NCI-H2107 treated with DMSO at 0.1 percent for 48 hours (cell line): ENCODE measurements at regions not wholly inside any gene's neighbourhood (a gene's known extent, or its start where the extent isn't known, plus 50 kb on each side); places are given as distances from the start of the nearest gene placed in this dataset.

Experiments used
- DNase-seq: peaks from one replicate; lab custom pipeline; 2025; ENCODE audit not compliant: unreplicated experiment; lab: John Stamatoyannopoulos, UW

DNA sequence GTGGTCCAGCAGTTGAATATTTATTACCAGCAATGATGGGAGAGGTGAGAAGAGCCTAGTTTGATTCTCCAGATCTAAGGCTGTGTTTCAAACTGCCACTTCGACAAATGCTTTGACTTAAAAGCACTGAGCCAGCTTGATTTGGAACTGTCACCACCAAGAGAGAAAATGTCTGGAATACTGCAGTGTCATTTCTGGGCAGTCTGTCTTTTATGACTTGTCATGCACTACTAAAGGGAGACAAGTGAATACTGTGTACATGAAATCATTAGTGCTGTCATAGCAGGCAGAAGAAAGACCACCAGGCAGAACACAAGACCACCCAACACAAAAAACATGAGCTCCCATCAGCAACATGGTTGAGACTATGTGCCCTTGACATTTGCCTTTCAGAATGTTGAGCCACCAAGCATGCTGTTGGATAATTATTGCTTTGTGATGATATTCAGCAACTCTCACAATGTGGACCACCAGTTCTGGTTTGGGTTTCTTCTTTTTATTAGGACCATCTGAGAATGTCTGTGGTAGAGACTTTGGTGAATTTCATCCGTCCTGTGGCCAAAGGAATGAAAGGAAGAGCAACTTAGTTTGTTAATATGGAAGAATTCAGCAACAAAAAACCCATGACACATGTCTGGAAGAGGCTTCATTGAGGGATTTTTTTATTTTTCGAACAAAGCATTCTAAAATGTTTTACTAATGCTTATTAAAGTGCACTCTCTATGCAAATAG is 125.8 kb downstream of the NTMT2 start:
- no peak for DNase-seq

GRCh38 chr1:170273291-170274130 is 127.8 kb downstream of the NTMT2 start:
- DNase-seq, result no peak

- DNase-seq, result no peak
Measured at GRCh38 chr1:170274131-170274501, 128.4 kb downstream of the NTMT2 start.

GRCh38 chr1:170277985-170278384 is 132.2 kb downstream of the NTMT2 start:
- no peak for DNase-seq

DNA sequence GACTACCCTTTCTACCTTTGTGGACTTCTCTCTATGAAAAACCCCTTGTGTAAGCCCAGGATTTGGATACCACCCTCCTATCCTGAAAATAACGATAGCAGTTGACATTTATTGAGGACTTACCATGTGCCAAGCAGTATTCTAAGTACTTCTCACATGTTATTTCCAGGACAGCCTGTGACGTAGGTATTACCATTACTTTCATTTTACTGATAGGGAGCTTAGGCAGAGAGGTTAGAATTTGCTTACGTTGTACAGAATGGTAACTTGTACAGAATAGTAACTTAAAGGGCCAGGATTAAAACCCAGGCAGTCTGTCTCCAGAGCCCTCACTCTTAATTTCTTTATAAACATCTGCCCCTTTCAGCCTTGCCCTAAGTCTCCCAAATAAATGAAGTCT is 138.3 kb downstream of the NTMT2 start:
- no peak for DNase-seq

DNA sequence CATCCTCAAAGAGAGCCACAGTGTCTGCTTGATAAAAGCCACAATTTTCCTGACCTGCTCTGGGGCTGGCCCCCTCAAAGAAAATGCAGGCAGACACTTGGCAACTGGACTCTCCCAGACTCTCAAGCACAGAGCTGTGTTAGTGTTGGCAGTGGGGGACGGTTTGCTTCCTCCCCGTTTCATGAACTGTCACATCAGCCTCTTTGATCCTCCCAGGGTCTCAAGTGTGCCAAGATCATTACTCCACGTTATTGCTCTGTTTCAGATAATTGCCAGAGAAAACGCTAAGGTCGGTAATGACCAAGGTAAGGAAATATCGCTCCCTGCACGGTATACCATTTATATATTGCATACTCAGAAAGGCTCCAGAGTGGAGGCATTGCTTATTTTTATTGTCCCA is 138.8 kb downstream of the NTMT2 start:
- no peak for DNase-seq

DNA sequence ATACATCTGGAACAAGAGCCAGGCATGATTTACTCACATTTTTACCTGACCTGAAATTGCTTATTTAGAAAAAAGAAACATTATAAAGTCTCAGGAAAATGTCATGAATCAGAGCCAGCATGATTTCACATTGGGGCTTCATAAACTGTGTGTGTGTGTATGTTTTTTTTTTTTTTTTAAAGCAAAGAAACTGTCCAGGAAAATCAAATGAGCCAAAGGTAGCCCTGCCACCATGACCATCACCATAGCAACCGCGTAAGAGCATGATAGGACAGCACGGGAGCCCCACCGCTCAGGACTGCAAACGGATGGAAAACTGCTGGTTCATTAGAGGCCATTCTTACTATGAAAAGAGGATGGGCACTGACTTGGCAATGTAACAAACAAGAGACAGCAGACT is 139.2 kb downstream of the NTMT2 start:
- no peak for DNase-seq

- no peak for DNase-seq
Measured at GRCh38 chr1:170288155-170288554, 142.4 kb downstream of the NTMT2 start.

DNA sequence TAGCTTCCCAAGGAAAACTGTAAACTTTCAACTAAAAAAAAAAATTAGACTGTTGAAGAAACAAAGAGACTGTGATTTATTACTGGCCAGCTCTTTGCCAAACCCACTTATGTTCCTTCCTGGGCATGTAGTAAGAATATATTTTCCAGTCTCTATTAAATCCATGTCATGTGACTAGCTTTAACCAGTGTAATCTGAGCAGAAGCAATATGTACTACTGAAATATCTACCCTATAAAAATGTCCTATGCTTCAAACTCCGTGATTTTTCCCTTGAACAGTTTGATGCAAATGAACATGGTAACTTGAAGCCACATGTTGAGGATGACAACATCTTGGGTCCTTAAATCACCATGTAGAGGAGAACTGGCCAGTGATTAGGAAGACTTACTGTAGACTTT is 144.5 kb downstream of the NTMT2 start:
- no peak for DNase-seq

DNA sequence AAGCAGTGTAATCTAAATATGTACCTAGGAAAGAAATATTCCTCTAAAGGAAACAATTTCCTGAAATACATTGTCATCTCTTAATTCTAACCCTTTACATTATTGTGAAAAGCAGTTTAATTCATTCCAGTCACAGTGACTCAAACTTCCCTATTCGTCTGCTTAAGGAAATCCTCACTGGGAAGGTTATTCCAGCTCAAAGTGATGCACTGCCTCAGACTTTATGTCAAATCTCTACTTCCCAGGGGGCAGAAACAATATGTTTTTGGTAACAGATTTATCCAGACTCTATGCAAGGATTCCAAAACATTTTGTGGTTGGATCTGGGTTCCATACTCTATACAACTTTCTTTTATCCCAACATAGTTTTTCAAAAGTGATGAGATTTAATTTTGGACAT is 145.2 kb downstream of the NTMT2 start:
- DNase-seq, result no peak

DNA sequence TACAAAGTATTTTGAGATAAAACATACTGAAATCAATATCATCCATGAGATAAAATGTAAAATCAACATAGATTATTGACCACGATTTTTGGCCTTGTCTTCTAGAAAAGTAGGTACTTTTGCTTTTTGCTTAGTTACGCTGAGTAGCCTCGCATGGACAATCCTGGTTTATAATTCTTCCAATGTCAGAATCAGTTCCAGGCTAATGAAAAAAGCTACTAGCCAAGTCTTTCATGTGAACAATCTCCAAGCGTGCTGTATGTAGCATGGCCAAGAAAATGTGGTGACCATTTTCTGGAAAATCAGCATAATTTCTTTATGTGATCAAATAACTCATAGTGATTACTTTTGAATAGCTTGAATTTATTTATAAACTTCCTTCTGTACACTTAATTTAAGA is 145.8 kb downstream of the NTMT2 start:
- no peak for DNase-seq

GRCh38 chr1:170296211-170296610 is 150.5 kb downstream of the NTMT2 start:
- DNase-seq, result no peak

- no peak for DNase-seq
Measured at GRCh38 chr1:170296642-170297041, 150.9 kb downstream of the NTMT2 start.

GRCh38 chr1:170301596-170301995 is 155.8 kb downstream of the NTMT2 start:
- no peak for DNase-seq

DNA sequence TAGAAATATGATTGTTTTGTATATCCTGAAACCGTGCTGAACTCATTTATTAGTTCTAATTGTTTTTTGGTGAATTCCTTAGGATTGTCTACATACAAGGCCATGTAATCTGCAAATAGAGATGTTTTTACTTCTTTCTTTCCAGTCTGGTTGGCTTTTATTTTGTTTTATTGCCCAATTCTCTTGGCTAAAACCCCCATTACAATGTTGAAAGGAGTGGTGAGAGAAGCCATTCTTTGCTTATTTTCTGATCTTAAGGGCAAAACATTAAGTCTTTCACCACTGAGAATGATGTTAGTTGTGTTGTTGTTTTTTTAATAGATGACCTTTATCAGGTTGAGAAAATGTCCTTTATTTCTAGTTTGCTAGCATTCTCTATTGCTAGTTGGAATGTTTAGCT is 157.3 kb downstream of the NTMT2 start:
- DNase-seq, result no peak

DNA sequence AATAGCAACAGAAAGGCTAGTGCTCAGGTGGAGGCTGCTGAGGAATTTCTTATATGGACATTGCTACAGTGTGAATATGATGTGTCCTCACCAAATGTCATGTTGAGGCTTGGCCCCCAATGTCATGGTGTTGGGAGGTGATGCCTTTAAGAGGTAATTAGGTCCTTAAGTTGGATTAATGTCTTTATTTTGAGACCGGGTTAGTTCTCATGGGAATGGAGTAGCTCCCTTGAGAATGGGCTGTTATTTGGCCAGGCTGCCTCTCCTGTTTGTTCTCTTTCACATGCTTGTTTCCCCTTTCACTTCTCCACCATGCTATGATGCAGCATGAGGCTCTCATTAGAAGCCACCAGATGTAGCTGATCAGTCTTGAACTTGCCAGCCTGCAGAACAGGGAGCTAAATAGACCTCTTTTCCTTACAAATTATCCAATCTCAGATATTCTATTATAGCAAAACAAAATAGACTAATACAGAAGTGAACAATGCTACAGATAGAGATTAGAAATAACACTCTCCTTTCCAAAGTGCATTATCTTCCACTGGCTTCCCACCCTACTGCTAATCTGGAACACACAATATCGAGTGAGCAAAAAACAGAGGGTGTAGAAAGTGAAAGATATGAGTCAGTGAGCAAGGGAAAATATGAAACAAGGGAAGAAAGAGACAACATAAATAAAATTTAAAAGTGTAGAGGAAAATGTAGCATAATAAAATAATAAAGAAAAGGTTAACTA is 160.2 kb downstream of the NTMT2 start:
- no peak for DNase-seq

- DNase-seq, result no peak
Measured at GRCh38 chr1:170306513-170306910, 160.8 kb downstream of the NTMT2 start.

- no peak for DNase-seq
Measured at GRCh38 chr1:170306948-170307347, 161.2 kb downstream of the NTMT2 start.

GRCh38 chr1:170307426-170307825 is 161.7 kb downstream of the NTMT2 start:
- no peak for DNase-seq

DNA sequence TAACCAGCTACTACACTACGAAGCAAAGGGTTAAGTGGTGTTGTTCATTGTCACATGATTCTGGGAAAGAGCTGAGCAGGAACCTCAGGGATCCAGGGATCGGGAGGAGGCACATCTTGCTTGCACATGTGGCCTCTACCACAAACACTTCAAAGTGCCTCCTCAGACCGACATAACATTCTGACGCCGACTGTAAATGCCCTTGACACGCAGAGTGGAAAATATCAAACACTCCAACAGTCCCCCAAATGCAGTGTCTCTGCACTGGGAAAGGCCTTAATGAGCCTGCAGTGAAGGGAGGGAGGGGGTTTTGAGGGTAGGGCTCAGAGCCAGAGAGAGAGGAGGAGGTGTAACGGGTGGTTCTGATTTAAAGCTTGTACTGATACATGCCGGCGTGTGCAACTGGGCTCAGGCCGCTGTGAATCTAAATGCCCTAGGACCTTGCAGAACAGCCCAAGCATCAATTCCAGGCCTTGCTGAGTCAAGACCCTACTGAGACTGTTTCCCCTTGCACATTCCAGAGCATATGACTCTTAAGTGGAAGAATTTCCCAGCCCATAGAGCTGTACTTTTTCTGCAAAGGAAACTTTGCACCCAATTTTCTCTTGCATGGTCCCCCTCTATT is 163.7 kb downstream of the NTMT2 start:
- DNase-seq, result no peak

DNA sequence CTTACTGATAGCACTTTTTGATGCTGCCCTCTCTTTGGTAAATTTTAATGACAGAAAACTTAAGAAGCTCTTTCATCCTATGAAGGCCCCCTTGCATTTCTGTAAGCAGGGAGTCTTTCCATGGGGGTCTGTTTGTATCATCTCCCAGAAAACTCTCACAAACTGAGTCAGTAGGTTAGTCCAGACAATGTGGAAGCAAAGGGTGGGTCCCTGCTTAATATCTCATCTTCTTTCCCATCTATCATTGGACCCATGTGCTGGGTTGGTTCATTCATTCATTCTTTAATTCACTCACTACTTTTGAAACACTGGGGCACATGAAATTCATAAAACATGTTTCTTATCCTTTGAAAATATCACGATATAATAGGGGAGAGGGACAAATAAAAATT is 164.3 kb downstream of the NTMT2 start:
- DNase-seq, result no peak
